HG03469 (cell line): ENCODE measurements at regions not wholly inside any gene's neighbourhood (a gene's known extent, or its start where the extent isn't known, plus 50 kb on each side); places are given as distances from the start of the nearest gene placed in this dataset.
"Not testable (repeated sequence)": the region's sequence is repeated elsewhere in the genome, so short reads cannot be mapped to it uniquely, and the experiment has no call there.

Source experiments
- ATAC-seq: cut with Tn5 transposase; IDR thresholded peaks from one replicate; pipeline ENCODE4 v1.9.1; 2021; ENCODE audit warnings: mild to moderate bottlenecking, moderate library complexity, moderate number of reproducible peaks; ENCODE audit not compliant: unreplicated experiment

DNA sequence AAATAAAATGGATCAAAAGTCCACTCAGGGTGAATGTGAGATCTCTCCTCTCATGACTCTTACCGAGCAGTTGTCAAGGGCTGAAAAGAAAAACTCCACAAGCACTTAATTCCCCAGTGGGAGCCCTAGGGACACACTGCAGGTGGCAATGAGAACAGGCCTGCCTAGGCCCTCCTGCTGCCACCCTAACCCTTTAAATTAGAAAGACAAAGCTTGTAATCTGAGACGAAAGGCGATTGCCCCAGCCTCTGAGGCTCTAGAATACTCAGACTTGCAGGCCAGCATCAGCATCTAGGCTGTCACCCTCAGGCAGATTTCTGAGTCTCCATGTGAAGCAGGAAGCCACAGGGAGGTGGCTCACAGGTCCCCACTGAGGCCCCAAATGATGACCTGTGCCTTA, 457.0 kb upstream of the MYT1L start:
- no peak for ATAC-seq

DNA sequence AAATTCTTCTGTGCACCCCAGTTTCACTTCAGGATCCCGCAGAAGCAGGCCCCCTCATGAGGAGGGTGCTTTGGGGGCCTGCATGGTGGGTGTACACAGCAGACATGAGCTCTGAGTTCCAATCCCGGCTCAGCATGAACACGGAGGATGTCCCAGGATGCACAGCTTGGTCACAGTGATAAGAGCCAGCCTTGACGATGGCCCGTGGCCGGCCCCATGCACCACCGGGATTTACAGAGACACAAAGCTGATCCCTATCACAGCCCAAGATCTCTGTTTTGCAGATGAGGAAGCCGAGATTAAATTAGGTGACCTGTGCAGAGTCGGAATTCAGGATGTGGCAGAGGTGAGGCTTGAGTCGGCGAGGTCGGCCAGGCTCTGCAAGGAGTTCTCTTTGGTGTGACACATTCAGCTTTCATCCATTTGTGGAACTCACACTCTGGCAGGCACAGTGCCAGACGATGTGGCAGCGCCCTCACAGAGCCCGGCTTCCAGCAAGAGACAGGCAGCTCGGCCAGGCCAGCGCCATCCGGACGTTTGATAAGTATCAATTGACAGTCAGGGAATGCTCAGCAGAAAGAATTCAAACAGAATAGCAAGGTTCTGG, 456.3 kb upstream of the MYT1L start:
- ATAC-seq, result no peak

DNA sequence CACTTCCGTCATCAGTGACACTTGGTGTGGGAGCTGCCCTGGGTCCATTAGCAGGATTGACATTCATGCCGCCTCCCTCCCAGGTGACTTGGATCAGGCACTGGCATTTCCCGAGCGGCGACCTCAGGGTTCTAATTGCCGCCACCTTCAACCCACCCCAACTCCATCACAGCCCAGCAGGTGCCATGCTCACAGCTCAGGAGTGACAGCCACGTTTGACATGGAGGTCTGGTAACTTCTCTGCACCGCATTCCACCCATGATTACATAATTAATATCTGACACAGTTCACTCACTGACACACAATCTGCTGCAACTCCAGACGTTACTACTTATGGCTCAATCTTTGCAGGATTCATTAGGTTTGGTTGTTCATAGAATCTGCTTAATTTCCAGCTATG, 450.9 kb upstream of the MYT1L start:
- ATAC-seq, result no peak

DNA sequence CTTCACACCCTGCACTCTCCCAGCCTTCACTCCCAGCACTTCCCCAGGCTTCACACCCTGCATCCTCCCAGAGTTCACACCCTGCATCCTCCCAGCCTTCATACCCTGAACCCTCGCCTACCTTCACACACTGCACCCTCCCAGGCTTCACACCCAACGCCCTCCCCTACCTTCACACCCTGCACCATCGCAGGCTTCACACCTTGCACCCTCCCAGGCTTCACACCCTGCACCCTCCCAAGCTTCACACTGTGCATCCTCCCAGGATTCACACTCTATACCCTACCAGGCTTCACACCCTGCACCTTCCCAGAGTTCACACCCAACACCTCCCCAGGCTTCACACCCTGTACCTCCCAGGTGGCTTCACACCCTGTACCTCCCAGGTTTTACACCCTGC, 448.7 kb upstream of the MYT1L start:
- no peak for ATAC-seq

DNA sequence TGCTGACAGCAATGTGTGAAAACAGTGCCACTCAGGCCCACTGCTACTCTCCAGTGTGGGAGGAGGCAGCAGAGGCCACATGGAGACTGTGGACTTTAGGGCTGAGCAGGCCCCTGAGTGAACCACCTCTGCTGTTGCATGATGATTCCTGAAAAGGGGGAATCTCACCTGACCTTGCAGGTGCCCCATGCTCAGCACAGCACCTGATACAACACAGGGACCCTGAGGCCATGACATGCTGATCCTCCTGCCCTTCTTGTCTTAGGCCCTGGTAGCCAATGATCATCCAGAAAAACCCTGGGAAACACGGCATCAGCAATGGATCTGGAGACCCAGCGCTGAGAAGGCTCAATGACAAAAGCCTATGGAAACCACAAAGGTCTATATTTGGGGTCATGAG, 446.8 kb upstream of the MYT1L start:
- ATAC-seq, result no peak

DNA sequence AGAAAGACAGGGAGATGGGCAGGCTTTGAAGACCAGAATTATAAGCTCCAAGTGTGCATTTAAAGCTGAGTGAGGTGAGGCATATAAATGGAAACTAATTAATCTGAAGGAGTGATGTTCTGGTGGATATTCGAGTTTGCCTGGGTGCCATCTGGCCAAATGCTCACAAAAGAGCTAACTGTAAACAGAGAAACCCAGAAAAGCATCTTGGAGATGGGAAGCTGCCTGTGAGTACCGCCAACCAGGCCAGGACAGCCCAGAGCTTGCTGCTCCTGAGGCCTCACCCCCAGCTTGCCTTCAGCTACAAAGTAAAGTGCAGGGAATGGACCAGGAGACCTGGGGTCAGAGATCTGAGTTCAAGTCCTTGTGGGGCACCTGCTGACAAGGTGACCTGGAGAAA, 446.1 kb upstream of the MYT1L start:
- ATAC-seq, result no peak

DNA sequence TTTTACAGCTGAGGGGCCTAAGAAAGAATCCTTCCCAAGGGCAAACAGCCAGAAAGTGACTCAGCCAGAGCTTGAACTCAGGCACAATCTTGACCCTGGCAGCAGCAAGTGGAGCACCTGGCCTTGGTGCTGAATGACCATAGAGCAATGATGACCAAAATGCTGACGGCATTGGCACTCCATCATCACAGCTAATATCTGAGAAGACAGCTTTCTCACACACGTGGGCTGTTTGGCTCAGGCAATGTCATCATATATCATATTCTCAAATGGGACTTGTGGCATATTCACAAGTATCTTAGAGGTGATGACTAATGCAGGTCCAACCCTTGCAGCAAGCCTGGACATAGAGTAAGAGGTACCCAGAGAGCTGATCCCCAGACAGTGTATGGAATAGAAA, 443.9 kb upstream of the MYT1L start:
- ATAC-seq, result no peak

DNA sequence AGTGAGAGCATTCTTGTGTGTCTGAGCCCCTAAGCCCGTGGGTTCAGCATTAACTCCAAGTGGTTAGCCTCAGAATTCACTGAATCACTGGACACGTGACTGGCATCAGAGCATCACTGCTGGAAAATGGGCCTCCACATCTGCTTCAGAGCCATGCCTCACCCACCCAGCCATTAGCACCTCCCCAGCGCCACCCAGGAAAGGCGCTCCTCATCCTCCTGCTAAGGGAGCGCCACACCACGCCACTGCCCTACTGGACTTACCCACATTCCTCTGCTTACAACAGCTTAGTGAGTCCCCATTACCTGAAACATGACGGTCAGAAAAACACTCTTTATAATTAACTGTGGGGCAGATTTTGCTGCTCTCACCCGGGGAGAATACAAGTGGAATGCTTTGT, 442.6 kb upstream of the MYT1L start:
- no peak for ATAC-seq

DNA sequence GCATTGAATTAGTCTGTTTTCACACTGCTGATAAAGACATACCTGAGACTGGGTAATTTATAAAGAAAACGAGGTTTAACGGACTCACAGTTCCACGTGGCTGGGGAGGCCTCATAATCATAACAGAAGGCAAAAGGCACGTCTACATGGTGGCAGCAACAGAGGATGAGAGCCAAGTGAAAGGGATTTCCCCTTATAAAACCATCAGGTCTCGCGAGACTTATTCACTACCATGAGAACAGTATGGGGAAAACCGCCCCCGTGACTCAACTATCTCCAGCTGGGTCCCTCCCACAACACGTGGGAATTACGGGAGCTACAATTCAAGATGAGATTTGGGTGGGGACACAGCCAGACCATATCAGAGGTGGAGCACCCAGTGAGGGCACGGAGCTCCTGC, 442.0 kb upstream of the MYT1L start:
- not testable (repeated sequence) for ATAC-seq

DNA sequence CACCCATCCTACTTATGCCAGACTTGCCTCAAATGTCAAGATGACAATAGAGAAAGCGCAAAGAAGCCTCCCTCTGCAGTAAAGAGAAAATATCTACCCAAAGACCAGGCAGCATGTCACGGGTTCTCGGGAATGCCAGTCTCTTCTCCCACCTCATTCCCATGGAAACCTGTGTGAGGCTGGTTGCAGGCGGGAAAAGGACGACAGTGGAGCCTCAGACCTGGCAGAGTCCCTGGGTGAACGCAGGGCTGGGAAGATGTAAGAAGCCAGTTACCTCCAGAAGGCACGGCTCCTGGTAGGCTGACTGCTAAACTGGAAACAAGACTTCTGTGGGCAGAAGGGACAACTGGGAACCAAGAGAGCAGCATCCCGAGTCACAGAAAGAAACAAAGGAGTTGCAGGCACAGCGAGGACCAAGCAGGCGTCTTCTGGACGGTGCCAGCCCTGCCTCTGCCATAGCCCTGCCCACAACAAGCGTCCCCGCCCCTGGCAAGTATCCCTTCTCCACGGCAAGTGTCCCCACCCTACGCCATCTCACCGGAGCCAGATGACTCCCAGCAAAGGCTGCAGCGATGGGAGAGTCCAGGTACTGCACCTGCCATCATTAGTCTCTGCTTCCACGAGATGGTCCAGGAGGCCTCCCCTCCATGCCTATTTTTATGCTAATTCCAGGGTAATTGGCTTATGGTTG, 440.8 kb upstream of the MYT1L start:
- no peak for ATAC-seq

DNA sequence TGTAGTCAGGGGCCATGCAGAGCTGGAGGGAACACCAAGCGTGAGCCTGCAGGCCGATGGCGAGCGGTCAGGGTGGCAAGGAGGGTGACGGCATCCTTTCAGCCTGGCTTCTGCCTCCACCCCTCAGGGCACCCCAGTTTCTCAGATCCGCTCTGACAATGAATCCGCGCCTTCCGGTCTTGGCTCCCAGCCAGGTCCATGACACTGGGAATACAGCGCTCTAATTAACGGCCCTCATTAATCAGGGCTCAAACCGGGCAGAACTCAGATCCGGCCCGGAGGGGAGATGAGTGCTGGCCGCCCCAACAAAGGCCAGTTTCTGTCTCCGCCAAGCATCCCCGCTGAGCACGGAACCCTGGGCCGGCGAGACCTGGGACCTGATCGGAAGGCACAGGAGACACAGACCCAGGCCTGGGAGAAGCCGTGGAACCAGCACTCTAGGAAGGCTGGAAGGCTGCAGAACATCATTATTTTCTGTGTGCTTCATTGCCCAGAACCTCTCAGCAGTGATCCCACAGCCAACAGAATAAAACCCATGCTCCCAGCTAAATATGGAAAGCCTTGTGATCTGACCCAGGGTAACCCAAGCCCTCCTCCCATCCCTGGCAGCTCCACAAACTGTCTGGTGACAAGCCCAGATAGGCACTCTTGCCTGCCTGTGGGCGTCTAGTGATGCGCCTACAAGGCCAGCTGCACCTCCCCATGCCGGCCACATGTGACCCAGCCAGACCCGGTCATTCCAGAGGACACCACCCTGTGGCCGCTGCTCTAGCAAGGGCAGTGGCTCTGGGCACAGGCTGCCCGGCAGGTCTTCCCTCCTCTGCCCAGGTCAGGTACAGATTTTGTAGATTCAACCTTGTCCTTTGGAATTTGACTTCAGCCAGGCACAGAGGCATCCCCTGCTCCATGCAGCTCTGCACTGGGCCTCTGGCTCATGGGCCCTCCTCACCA, 438.7 kb upstream of the MYT1L start:
- no peak for ATAC-seq

DNA sequence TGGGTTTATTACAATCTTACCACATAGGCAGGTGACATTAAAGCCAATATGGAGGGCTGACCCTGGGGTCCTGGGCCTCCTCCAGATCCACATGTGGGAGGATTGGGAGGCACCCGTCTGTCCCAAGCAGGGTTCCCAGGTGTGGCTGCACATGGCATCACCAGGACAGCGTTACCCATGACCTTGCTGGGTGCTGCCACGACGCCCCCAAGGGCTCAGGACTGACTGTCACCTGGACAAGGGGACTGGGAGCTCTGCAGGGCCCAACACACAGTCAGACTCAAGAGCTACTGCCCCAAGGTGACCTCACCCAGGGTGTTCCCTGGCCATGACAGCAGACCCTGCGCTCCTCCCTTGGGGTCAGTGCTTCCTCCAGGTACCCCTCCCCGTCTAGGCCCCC, 437.4 kb upstream of the MYT1L start:
- no peak for ATAC-seq

DNA sequence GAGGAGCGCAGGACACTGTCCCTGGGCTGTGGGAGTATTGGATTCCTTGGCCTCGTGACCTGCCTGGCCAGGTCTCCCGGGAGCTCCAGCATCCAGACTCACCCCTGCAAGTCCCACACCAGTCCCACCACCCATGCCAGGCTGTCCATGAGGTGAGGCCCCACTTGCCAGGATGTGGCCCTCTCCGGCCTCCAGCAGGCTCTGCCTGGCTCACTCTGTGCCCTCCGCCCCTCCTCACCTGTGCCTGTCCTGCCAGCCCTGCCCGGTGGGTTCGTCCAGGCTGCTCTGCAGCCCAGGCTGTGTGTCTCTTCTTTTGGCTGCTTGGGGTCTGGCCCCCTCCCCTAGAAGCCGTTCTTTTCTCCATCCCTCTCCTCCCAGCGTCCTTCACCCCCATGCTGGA, 436.8 kb upstream of the MYT1L start:
- ATAC-seq, result no peak

DNA sequence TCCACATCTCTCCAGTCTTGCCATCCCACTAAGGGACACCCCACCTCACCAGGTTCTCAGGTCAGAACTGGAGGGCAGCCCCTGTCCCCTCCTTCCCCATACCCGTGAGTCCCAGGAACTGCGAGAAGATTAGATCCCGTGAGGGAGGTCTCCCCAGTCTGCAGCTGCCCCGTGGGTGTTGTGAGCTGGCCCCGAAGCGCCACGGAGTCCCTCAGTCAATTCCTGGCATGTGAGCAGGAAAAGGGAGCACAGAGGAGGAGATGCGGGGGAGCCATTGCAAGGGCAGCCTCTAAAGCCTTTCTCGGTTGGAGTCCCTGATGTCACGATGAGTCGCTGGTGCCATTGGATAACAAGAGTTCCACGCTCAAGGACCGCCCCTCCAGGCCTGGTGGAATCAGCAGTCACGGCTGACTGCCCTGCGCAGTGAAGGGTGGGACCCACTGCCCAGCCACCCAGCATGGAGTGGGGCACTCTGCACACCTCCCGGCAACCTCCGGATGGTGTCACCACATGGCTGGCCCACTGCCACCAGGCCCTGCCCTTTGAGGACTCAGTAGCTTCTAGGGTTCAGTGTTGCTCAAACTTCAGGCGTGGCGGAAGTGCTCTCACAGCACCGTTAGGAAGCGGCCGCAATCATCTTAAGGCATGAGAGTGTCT, 434.9 kb upstream of the MYT1L start:
- ATAC-seq, result no peak

DNA sequence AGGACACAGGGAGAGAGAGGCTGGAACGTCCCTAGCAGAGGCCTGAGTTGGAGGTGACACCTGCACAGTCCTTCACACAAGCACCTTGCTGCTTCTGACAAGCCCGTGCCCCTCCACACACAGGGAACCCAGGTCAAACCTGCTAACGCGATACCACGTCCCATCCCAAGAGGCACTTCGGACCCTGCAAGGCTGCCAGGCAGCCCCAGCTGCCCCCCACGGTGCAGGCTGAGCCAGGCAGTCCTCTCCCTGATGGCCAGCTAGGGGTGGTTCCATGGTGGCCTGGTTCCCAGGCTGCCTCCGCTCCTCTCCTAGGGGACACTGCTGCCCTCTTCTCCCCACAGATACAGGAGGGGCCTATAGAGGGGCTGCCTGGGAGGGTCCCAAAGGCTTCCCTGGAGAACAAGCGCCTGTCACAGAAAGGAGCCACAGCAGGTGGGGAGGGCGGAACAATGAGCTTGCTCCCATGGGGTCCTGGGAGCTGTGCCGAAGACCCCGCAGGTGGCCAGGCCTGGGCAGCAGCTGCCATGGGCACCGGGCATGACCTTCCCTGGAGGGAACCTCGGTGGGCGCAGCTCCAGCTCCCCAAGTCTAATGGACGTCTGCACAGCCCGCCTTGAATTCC, 434.2 kb upstream of the MYT1L start:
- ATAC-seq, result no peak

DNA sequence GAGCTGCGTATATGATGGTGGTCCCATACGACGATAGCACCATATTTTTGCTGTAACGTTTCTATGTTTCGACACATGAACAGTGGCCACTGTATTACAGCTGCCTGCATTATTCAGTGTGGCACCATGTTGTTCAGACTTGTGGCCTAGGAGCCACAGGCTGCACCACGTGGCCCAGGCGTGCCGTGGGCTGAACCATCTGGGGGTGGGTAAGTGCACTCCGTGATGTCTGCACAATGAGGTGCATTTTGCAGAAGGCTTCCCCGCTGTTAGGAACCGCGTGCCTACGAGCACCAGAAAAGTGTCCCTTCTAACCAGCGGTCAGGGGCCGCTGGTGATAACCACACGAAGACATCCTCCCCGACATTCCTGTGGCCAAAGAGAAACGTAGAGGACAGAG, 433.7 kb upstream of the MYT1L start:
- no peak for ATAC-seq

DNA sequence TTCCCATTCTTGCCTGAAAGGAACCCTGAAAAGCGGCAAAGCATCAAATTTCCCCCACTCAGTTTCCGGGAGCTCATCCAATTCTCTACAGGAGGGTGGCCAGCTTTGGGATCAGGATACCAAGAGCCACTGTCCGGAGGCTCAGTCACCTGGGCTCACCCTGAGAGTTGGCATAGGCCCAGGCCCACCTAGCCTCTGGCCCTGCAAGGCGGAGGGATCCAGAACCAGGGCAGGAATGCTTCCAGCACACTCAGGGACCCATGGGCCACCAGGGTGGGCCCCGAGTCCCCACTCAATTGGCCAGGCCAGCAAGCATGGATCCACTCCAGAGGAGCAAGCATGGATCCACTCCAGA, 432.9 kb upstream of the MYT1L start:
- no peak for ATAC-seq

DNA sequence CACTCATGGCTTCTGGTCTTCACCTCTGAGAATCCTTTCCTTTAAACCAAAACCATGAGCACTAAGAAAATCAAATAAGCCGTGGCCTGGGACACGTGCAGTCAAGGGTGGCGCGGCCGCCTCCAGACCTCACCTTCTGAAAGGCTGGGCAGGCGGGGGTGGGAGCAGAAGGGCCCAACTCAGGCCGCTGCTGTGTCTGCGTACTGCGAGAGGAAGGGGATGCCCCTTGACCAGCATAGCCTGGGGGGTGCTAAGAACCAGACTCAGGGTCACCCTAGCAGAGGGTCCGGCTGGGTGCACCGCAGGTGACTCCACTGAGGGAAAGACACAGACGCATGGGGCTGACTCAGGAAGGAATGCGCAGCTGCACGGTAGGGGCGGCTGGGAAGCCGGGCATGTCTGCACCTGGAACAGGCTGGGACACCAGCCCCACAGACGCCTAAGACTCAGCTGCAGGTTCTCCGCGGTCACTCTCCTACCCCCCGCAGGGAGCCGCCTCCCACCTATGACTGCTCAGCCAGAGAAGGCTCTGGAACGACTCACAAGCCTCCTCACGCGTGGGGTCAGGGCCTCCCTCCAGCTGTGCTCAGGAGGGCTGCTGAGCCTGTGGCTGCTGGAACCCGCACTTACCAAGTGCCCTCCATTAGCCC, 432.4 kb upstream of the MYT1L start:
- no peak for ATAC-seq

DNA sequence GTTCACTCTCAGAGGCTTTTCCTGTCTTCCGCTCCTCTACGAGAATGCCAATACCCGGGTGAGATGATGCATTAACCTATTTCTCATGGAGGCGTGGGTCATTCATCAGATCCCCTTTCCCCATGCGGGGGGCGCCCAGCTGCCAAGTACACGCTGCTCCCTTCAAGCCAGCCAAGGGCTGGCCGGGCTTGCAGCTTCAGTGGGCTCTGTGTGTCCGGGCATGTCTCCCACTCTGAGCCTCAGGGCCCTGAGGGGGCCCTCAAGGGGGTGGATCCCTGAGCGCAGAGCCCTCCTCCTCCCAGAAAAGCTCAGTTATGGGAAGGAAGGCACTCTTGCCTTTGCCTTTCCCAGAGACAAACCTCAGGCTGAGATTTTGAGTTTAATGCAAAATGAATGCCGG, 431.8 kb upstream of the MYT1L start:
- ATAC-seq, result no peak

DNA sequence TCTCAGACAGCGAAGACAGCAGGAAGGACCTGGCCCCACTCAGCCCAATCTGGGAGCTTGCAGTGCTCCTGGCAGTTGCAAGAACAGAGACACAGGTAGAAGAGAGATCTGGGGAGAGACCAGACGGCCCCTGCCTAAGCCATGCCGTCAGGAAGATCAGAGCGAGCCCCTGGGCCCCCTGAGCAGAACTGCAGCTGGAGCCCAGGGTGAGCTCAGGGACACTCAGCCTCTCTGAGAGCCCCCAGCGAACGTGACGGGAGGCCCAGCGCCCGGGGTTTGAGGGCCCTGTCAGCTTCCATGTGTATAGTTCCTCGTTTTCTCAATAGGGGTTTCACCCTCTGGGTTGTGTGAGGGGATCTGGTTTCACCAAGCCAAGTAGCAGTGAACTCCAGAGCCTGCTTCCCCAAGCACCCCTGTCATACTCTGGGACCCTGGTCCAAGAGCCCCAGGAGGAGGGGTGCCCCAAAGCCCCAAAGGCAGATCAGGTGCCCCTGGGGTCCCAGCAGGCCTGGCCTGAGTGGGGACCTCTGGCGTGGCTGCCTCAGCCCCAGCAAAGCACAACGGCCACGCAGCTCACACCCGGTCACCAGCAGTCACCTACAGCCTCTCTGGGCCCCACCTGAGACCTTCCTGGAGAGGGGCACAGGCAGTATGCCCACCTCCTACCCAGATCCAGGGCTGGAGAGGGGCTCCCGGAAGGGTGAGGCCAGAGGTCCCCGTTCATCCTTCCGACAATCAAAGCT, 431.3 kb upstream of the MYT1L start:
- ATAC-seq, result no peak
